CD14-positive monocyte (primary cell): ENCODE measurements at regions not wholly inside any gene's neighbourhood (a gene's known extent, or its start where the extent isn't known, plus 50 kb on each side); places are given as distances from the start of the nearest gene placed in this dataset.

Source experiments
- DNase-seq, 3 donors: peaks; one replicate each; pipeline ENCODE4 v3.0.0-alpha.2; 2011 to 2022
- H2AFZ ChIP-seq: 2 replicates; pipeline ENCODE4 v1.6.0; 2012; ENCODE audit warnings: mild to moderate bottlenecking, low read depth, low read length, inconsistent platforms; ENCODE audit not compliant: insufficient read depth, poor library complexity, severe bottlenecking
- H3K27ac ChIP-seq, 2 donors: 1 replicate in 1 of 2; 2 replicates in 1 of 2; pipeline ENCODE4 v1.5.1; 2012 to 2013; ENCODE audit warnings: low read length in 2 of 2, control low read depth in 1 of 2, inconsistent platforms in 1 of 2, low read depth in 1 of 2, mild to moderate bottlenecking in 1 of 2
- H3K27me3 ChIP-seq, 2 donors: one replicate each; pipeline versions ENCODE4 v1.6.0 to v1.6.1; 2011 to 2013; ENCODE audit warnings: low read length in 2 of 2; ENCODE audit not compliant: control insufficient read depth in 2 of 2, insufficient read depth in 2 of 2
- H3K36me3 ChIP-seq, 2 donors: replicated peaks in 1 of 2; 1 replicate in 1 of 2; 2 replicates in 1 of 2; pipeline versions ENCODE4 v1.5.1 to v1.6.1; 2012 to 2013; ENCODE audit warnings: low read length in 2 of 2, control low read depth in 1 of 2, inconsistent platforms in 1 of 2, mild to moderate bottlenecking in 1 of 2; ENCODE audit not compliant: insufficient read depth in 2 of 2, control insufficient read depth in 1 of 2
- H3K4me1 ChIP-seq, 2 donors: 1 replicate in 1 of 2; 2 replicates in 1 of 2; pipeline versions ENCODE4 v1.5.1 to v1.6.1; 2012 to 2013; ENCODE audit warnings: low read length in 2 of 2, control low read depth in 1 of 2, inconsistent platforms in 1 of 2, mild to moderate bottlenecking in 1 of 2, moderate library complexity in 1 of 2; ENCODE audit not compliant: insufficient read depth in 2 of 2, control insufficient read depth in 1 of 2
- H3K4me2 ChIP-seq: replicated peaks from 2 replicates; pipeline ENCODE3; 2012; ENCODE audit warnings: low read length, moderate library complexity, mild to moderate bottlenecking; ENCODE audit not compliant: poor library complexity, severe bottlenecking; ENCODE audit errors: extremely low read depth
- H3K4me3 ChIP-seq, 3 experiments: fragments of 200-600 bp in 1 of 3; sonication (generic) in 1 of 3; replicated peaks in 1 of 3; 1 replicate in 2 of 3; 2 replicates in 1 of 3; pipeline ENCODE4 v1.5.1; 2011 to 2013; ENCODE audit warnings: low read length in 3 of 3, mild to moderate bottlenecking in 3 of 3, control low read depth in 2 of 3, low read depth in 2 of 3, inconsistent platforms in 1 of 3, moderate library complexity in 1 of 3
- H3K79me2 ChIP-seq: 2 replicates; pipeline ENCODE4 v1.6.0; 2012; ENCODE audit warnings: mild to moderate bottlenecking, control low read depth, inconsistent platforms, low read length, moderate library complexity; ENCODE audit not compliant: insufficient read depth
- H3K9ac ChIP-seq: 2 replicates; pipeline ENCODE4 v1.6.0; 2017; ENCODE audit warnings: low read length, mild to moderate bottlenecking; ENCODE audit not compliant: insufficient read depth, poor library complexity, severe bottlenecking
- H3K9me3 ChIP-seq, 2 donors: replicated peaks in 1 of 2; 1 replicate in 1 of 2; 2 replicates in 1 of 2; pipeline versions ENCODE4 v1.5.1 to v1.6.1; 2012 to 2013; ENCODE audit warnings: low read length in 2 of 2, control low read depth in 1 of 2; ENCODE audit not compliant: control insufficient read depth in 1 of 2, insufficient read depth in 1 of 2
- H4K20me1 ChIP-seq: 2 replicates; pipeline ENCODE4 v1.6.0; 2012; ENCODE audit warnings: mild to moderate bottlenecking, low read length, control low read depth, moderate library complexity; ENCODE audit not compliant: insufficient read depth
- H3K27ac Mint-ChIP-seq, 7 donors: one replicate each; pipeline ENCODE4 v1.8.0; 2020; ENCODE audit warnings: mild to moderate bottlenecking in 7 of 7, mixed read lengths in 7 of 7, moderate library complexity in 6 of 7, inconsistent platforms in 2 of 7
- H3K27me3 Mint-ChIP-seq, 3 donors: one replicate each; pipeline ENCODE4 v1.8.0; 2021 to 2022; ENCODE audit warnings: low read depth in 3 of 3, mild to moderate bottlenecking in 3 of 3, mixed read lengths in 3 of 3, moderate library complexity in 3 of 3, inconsistent platforms in 1 of 3
- H3K36me3 Mint-ChIP-seq, 2 donors: one replicate each; pipeline ENCODE4 v1.8.0; 2020; ENCODE audit warnings: mixed read lengths in 2 of 2, inconsistent platforms in 1 of 2, mild to moderate bottlenecking in 1 of 2
- H3K4me1 Mint-ChIP-seq: one replicate; pipeline ENCODE4 v1.8.0; 2020; ENCODE audit warnings: mild to moderate bottlenecking, mixed read lengths
- H3K4me3 Mint-ChIP-seq, 2 donors: one replicate each; pipeline ENCODE4 v1.8.0; 2020; ENCODE audit warnings: mild to moderate bottlenecking in 2 of 2, mixed read lengths in 2 of 2, moderate library complexity in 1 of 2
- H3K9me3 Mint-ChIP-seq, 7 donors: one replicate each; pipeline ENCODE4 v1.8.0; 2020 to 2022; ENCODE audit warnings: mixed read lengths in 7 of 7, mild to moderate bottlenecking in 6 of 7, moderate library complexity in 6 of 7, inconsistent platforms in 2 of 7
- CTCF ChIP-seq: fragments of 200-600 bp; IDR thresholded peaks from one replicate; pipeline ENCODE4 v1.8.0; 2022; ENCODE audit warnings: antibody characterized with exemption, mild to moderate bottlenecking
- WGBS: methylation state at CpG from one replicate; pipeline ENCODE4 v1.1.5; 2013; ENCODE audit warnings: missing lambda C conversion rate; ENCODE audit not compliant: insufficient coverage; 5-methylcytosine and 5-hydroxymethylcytosine counted together
- intact Hi-C, 2 donors: fragments of 100-400 bp; cut with micrococcal nuclease; formaldehyde crosslinking; loops; one replicate each; pipeline versions ENCODE4 v1.15.0 to v1.15.1; 2023

GRCh38 chr20:60302875-60303274 lies 344.7 kb downstream of the CDH26 start:
- H3K27me3 Mint-ChIP-seq: peaks cover 0 to 3% (median 1%) of the 10 kb centered on the region in 3 donors
- Histone ChIP-seq H3K4me2 (no peak overlapping the region), H3K4me3 (no peak overlapping the region), H3K4me1 (no peaks in the 10 kb centered on the region), H4K20me1 (no peaks in the 10 kb centered on the region), H2AFZ (no peak overlapping the region), H3K9me3 (no peaks in the 10 kb centered on the region), H3K9ac (no peak overlapping the region), H3K27ac (no peak overlapping the region), H3K79me2 (no peaks in the 10 kb centered on the region), H3K36me3 (no peaks in the 10 kb centered on the region), H3K27me3 (no peaks in the 10 kb centered on the region)
- TF ChIP-seq CTCF: no peak
- DNase-seq: no peak
- H3K4me3 Mint-ChIP-seq: no peak overlapping the region
- 72% methylated on average over 5 of the region's 6 CpGs for WGBS
- intact Hi-C loops: no loop called here
- H3K27ac Mint-ChIP-seq: no peak overlapping the region
- H3K9me3 Mint-ChIP-seq: no peaks in the 10 kb centered on the region
- no peaks in the 10 kb centered on the region for H3K36me3 Mint-ChIP-seq
- H3K4me1 Mint-ChIP-seq: no peaks in the 10 kb centered on the region

- Histone ChIP-seq H3K4me2 (no peak overlapping the region), H4K20me1 (no peaks in the 10 kb centered on the region), H3K79me2 (no peaks in the 10 kb centered on the region), H3K4me3 (no peak overlapping the region), H3K27ac (no peak overlapping the region), H3K27me3 (no peaks in the 10 kb centered on the region), H2AFZ (no peak overlapping the region), H3K4me1 (no peaks in the 10 kb centered on the region), H3K9me3 (no peaks in the 10 kb centered on the region), H3K9ac (no peak overlapping the region), H3K36me3 (no peaks in the 10 kb centered on the region)
- peaks cover 0 to 1% (median 0%) of the 10 kb centered on the region in 3 donors for H3K27me3 Mint-ChIP-seq
- intact Hi-C loops: no loop called here
- H3K4me1 Mint-ChIP-seq: no peaks in the 10 kb centered on the region
- WGBS: 95% methylated on average over 1 of the region's 7 CpGs
- DNase-seq: no peak
- H3K36me3 Mint-ChIP-seq: no peaks in the 10 kb centered on the region
- no peaks in the 10 kb centered on the region for H3K9me3 Mint-ChIP-seq
- no peak overlapping the region for H3K4me3 Mint-ChIP-seq
- H3K27ac Mint-ChIP-seq: no peak overlapping the region
- no peak for TF ChIP-seq CTCF
These were observed 345.9 kb downstream of the CDH26 start for GRCh38 chr20:60304026-60304590.
